ENCODE measurements at regions not wholly inside any gene's neighbourhood (a gene's known extent, or its start where the extent isn't known, plus 50 kb on each side); places are given as distances from the start of the nearest gene placed in this dataset.
A peak's percentile ranks its signal among the peaks of the same experiment; 100 is the strongest.
"Not testable (repeated sequence)": the region's sequence is repeated elsewhere in the genome, so short reads cannot be mapped to it uniquely, and the experiment has no call there.

DNA sequence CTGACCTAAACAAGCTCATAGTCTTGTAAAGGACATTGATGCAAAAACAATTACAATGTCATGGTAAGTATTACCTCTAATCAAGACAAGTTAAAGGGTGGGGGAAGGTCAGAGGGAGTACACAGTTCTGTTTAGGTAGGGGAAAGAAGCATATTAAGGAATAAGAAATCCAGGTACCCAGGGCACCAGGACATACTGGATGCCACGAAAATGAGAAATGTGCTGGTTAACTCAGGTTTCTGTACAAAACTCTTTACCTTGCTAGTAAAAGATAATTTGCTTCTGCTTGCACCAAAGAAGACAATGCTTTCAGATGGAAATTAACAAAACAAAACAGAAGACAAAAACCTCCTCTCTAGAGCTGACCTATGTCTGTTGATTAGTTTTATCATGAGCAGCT lies 70.7 kb upstream of the MED13 start:
- H3K79me2 ChIP-seq (ENCODE audit: control insufficient read depth, insufficient read depth, low read length) = no peaks in the 10 kb centered on the region
- H3K9me3 ChIP-seq (ENCODE audit: control insufficient read depth, insufficient read depth, low read depth, low read length) = no peaks in the 10 kb centered on the region
- TF ChIP-seq, protein P1, sequence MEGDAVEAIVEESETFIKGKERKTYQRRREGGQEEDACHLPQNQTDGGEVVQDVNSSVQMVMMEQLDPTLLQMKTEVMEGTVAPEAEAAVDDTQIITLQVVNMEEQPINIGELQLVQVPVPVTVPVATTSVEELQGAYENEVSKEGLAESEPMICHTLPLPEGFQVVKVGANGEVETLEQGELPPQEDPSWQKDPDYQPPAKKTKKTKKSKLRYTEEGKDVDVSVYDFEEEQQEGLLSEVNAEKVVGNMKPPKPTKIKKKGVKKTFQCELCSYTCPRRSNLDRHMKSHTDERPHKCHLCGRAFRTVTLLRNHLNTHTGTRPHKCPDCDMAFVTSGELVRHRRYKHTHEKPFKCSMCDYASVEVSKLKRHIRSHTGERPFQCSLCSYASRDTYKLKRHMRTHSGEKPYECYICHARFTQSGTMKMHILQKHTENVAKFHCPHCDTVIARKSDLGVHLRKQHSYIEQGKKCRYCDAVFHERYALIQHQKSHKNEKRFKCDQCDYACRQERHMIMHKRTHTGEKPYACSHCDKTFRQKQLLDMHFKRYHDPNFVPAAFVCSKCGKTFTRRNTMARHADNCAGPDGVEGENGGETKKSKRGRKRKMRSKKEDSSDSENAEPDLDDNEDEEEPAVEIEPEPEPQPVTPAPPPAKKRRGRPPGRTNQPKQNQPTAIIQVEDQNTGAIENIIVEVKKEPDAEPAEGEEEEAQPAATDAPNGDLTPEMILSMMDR (conservative IDR thresholded peaks at IDR 0.05 in 1 of 2, IDR thresholded peaks at IDR 0.05 in 1 of 2; ENCODE audit: low read depth in 1 of 2, low read length in 2 of 2) = no peak
- no peak for TF ChIP-seq EZH2 (IDR thresholded peaks at IDR 0.05; ENCODE audit: low read length, missing control alignments)
- no peak overlapping the region for H3K4me3 ChIP-seq (replicated peaks in 1 of 4; ENCODE audit: control extremely low read depth in 1 of 4, insufficient read depth in 1 of 4, low read depth in 3 of 4, low read length in 4 of 4)
- peaks cover 12% of the 10 kb centered on the region for H3K27me3 ChIP-seq (ENCODE audit: control insufficient read depth, insufficient read depth, low read length)
- H4K20me1 ChIP-seq (ENCODE audit: control insufficient read depth, extremely low read depth, insufficient read depth, low read length) = no peaks in the 10 kb centered on the region
- H2AFZ ChIP-seq (ENCODE audit: low read length) = no peak overlapping the region
- no peak overlapping the region for H3K4me2 ChIP-seq (ENCODE audit: extremely low read depth, insufficient read depth, low read length)
- no peak for DNase-seq (ENCODE audit: low read depth in 2 of 2)
- H3K4me1 ChIP-seq (ENCODE audit: control insufficient read depth, extremely low read depth, insufficient read depth, low read length) = no peaks in the 10 kb centered on the region
- no peak overlapping the region for H3K27ac ChIP-seq (ENCODE audit: insufficient read depth, low read length)
- no peaks in the 10 kb centered on the region for H3K36me3 ChIP-seq (ENCODE audit: control insufficient read depth, insufficient read depth, low read length)
- H3K9ac ChIP-seq (ENCODE audit: insufficient read depth, low read length) = no peak overlapping the region

DNA sequence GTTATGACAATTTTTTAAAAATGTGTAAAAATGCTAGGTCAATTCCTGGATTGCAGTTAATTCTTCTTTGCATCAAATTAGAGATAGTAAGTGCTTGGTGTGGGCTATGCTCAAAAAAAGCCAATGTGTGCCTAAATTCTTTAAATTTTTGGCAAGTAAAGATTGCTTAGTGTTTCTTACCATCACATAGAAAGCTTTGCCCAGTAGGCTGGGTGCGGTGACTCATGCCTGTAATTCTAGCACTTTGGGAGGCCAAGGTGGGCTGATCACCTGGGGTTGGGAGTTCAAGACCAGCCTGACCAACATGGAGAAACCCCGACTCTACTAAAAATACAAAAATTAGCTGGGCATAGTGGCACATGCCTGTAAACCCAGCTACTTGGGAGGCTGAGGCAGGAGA lies 70.0 kb upstream of the MED13 start:
- not testable (repeated sequence) for H4K20me1 ChIP-seq (ENCODE audit: control insufficient read depth, extremely low read depth, insufficient read depth, low read length)

DNA sequence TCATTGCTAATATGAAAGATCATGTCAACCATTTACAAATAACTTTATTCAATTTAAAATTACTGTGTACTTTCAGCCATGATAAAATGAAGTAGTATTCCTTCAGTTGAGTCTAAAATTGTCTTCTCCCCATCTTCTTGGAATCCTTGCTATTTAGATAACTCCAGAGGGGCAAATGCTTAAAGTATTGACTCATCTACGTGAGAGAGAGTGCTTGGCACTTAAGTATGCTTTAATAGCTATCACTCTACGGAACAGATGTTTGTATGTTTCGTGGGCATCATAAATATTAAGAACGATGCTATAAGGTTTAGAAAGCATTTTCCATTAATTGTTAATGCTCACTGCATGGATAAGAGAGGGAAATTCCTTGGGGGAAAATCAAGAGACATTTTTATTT lies 69.3 kb upstream of the MED13 start:
- Histone ChIP-seq H2AFZ (ENCODE audit: low read length) (no peak overlapping the region), H3K4me3 (replicated peaks in 1 of 4; ENCODE audit: control extremely low read depth in 1 of 4, insufficient read depth in 1 of 4, low read depth in 3 of 4, low read length in 4 of 4) (no peak overlapping the region), H3K4me1 (ENCODE audit: control insufficient read depth, extremely low read depth, insufficient read depth, low read length) (no peaks in the 10 kb centered on the region), H3K4me2 (ENCODE audit: extremely low read depth, insufficient read depth, low read length) (no peak overlapping the region), H3K79me2 (ENCODE audit: control insufficient read depth, insufficient read depth, low read length) (no peaks in the 10 kb centered on the region), H4K20me1 (ENCODE audit: control insufficient read depth, extremely low read depth, insufficient read depth, low read length) (no peaks in the 10 kb centered on the region), H3K27ac (ENCODE audit: insufficient read depth, low read length) (no peak overlapping the region), H3K9ac (ENCODE audit: insufficient read depth, low read length) (no peak overlapping the region), H3K36me3 (ENCODE audit: control insufficient read depth, insufficient read depth, low read length) (no peaks in the 10 kb centered on the region), H3K9me3 (ENCODE audit: control insufficient read depth, insufficient read depth, low read depth, low read length) (no peaks in the 10 kb centered on the region), H3K27me3 (ENCODE audit: control insufficient read depth, insufficient read depth, low read length) (peaks cover 11% of the 10 kb centered on the region)
- peak in 1 of 2 donors; percentile 59 for DNase-seq (ENCODE audit: low read depth in 2 of 2)
- no peak for TF ChIP-seq EZH2 (IDR thresholded peaks at IDR 0.05; ENCODE audit: low read length, missing control alignments)
- TF ChIP-seq, protein P1 (conservative IDR thresholded peaks at IDR 0.05 in 1 of 2, IDR thresholded peaks at IDR 0.05 in 1 of 2; ENCODE audit: low read depth in 1 of 2, low read length in 2 of 2) = no peak

More for the DNA sequence above, 70.0 kb upstream of the MED13 start:
- H2AFZ ChIP-seq (ENCODE audit: low read length); H3K79me2 ChIP-seq (ENCODE audit: control insufficient read depth, insufficient read depth, low read length); H3K4me2 ChIP-seq (ENCODE audit: extremely low read depth, insufficient read depth, low read length); H3K27ac ChIP-seq (ENCODE audit: insufficient read depth, low read length); H3K4me3 ChIP-seq (replicated peaks in 1 of 4; ENCODE audit: control extremely low read depth in 1 of 4, insufficient read depth in 1 of 4, low read depth in 3 of 4, low read length in 4 of 4); H3K36me3 ChIP-seq (ENCODE audit: control insufficient read depth, insufficient read depth, low read length); H3K4me1 ChIP-seq (ENCODE audit: control insufficient read depth, extremely low read depth, insufficient read depth, low read length); H3K9me3 ChIP-seq (ENCODE audit: control insufficient read depth, insufficient read depth, low read depth, low read length); H3K9ac ChIP-seq (ENCODE audit: insufficient read depth, low read length): not testable (repeated sequence)
- peaks cover 12% of the 10 kb centered on the region for H3K27me3 ChIP-seq (ENCODE audit: control insufficient read depth, insufficient read depth, low read length)
- DNase-seq (ENCODE audit: low read depth in 2 of 2) = peak in 1 of 2 donors; percentile 22

DNA sequence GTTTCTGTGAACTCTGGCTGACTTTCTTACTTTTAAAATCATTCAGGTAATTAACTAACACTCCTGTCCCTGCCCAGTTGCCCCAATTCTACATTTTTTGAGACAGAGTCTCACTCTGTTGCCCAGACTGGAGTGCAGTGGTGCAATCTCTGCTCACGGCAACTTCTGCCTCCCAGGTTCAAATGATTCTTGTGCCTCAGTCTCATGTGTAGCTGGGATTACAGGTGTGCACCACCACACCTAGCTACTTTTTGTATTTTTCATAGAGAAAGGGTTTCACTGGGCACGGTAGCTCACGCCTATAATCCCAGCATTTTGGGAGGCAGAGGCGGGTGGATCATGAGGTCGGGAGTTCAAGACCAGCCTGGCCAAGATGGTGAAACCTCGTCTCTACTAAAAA lies 66.2 kb upstream of the MED13 start:
- not testable (repeated sequence) for H3K27ac ChIP-seq (ENCODE audit: insufficient read depth, low read length); H3K36me3 ChIP-seq (ENCODE audit: control insufficient read depth, insufficient read depth, low read length); H3K4me3 ChIP-seq (replicated peaks in 1 of 4; ENCODE audit: control extremely low read depth in 1 of 4, insufficient read depth in 1 of 4, low read depth in 3 of 4, low read length in 4 of 4); H3K27me3 ChIP-seq (ENCODE audit: control insufficient read depth, insufficient read depth, low read length); H2AFZ ChIP-seq (ENCODE audit: low read length); H3K4me1 ChIP-seq (ENCODE audit: control insufficient read depth, extremely low read depth, insufficient read depth, low read length); H4K20me1 ChIP-seq (ENCODE audit: control insufficient read depth, extremely low read depth, insufficient read depth, low read length); H3K9ac ChIP-seq (ENCODE audit: insufficient read depth, low read length); H3K4me2 ChIP-seq (ENCODE audit: extremely low read depth, insufficient read depth, low read length); DNase-seq (ENCODE audit: low read depth in 2 of 2); H3K9me3 ChIP-seq (ENCODE audit: control insufficient read depth, insufficient read depth, low read depth, low read length); H3K79me2 ChIP-seq (ENCODE audit: control insufficient read depth, insufficient read depth, low read length)
